ENCODE measurements at regions not wholly inside any gene's neighbourhood (a gene's known extent, or its start where the extent isn't known, plus 50 kb on each side); places are given as distances from the start of the nearest gene placed in this dataset.

DNA sequence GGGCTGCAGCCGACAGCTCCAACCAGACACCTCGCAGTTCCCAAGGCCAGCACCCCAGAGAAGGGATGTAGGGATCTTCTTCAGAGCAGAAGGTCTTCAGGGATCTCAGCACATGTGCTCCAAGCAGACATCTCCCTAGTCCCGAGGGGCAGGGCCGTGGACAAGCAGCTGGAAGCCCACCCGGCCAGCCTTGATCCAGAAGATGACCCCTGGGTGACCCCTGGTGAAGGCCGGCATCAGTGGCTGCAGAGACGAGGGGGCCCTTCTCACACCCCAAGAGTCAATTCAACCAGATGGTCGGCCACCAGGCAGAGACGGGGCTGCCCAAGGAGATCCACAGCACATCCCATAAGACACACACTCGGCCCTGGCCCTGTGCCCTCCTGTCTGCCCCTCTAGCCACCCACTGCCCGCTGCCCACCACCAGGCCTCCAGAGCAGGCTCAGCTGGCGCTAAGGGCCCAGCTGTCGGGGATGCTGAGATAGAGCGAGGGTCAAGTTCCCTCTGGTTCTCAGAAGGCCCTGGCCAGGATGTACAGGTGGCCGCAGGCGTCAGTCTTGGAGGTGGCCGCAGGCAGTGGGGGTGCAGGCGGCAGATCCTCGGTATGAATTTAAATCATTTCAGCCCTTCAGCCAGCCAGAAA, 168.3 kb downstream of the BRD1 start:
- no peak overlapping the region for H2AK5ac ChIP-seq (ENCODE audit: low read depth, low read length)
- ChIA-PET CTCF (no interaction called here), POLR2A (ENCODE audit: unreplicated experiment) (no interaction called here)
- TF ChIP-seq RFX5 (IDR thresholded peaks at IDR 0.05; ENCODE audit: low read depth, low read length), result no peak
- TF ChIP-seq RAD21 (IDR thresholded peaks at IDR 0.05; ENCODE audit: low read length), result no peak
- TF ChIP-seq MXI1 (IDR thresholded peaks at IDR 0.05; ENCODE audit: borderline replicate concordance, low read depth, low read length), result no peak
- no peak for TF ChIP-seq MAZ (IDR thresholded peaks at IDR 0.05; ENCODE audit: borderline replicate concordance, low read depth, low read length)
- TF ChIP-seq FOS (IDR thresholded peaks at IDR 0.05; ENCODE audit: low read depth, low read length), result no peak
- H3K27ac ChIP-seq (ENCODE audit: insufficient read depth, low read length), result no peak overlapping the region
- no peak overlapping the region for H3K4me3 ChIP-seq (ENCODE audit: insufficient read depth, low read depth, low read length)
- no peak overlapping the region for H3K9ac ChIP-seq (ENCODE audit: low read depth, low read length)
- DNase-seq, result no peak
- peaks cover 41% of the 10 kb centered on the region for H3K9me3 ChIP-seq (ENCODE audit: control insufficient read depth, insufficient read depth, low read length)
- no peak overlapping the region for H3K56ac ChIP-seq (ENCODE audit: extremely low read depth, insufficient read depth, low read length)
- no peak overlapping the region for H3K14ac ChIP-seq (replicated peaks; ENCODE audit: low read depth, low read length)
- no peaks in the 10 kb centered on the region for H3K79me1 ChIP-seq (ENCODE audit: low read depth in 1 of 2, low read length in 2 of 2)
- H2BK5ac ChIP-seq (ENCODE audit: low read depth, low read length, poor library complexity, severe bottlenecking), result no peak overlapping the region
- H3K23ac ChIP-seq (ENCODE audit: low read depth, low read length), result no peak overlapping the region
- H2BK120ac ChIP-seq (ENCODE audit: low read depth, low read length), result no peak overlapping the region
- no peak overlapping the region for H3K18ac ChIP-seq (ENCODE audit: low read depth, low read length)
- H2BK20ac ChIP-seq (ENCODE audit: low read depth, low read length), result no peak overlapping the region
- no peak overlapping the region for H3K4ac ChIP-seq (ENCODE audit: low read depth, low read length)
- dilution Hi-C loops (cut with HindIII; ENCODE audit: low sequenced_read_pairs, unreplicated experiment) (no loop called here), intact Hi-C loops (cut with micrococcal nuclease) (no loop called here), in situ Hi-C loops (cut with MboI; ENCODE audit: low sequenced_read_pairs) (no loop called here)
- no TSS peak for BruUV-seq (replicated peaks)
- no peak overlapping the region for H2BK15ac ChIP-seq (ENCODE audit: low read depth, low read length)
- no peak overlapping the region for H2AK9ac ChIP-seq (replicated peaks; ENCODE audit: low read depth, low read length, poor library complexity)
- H3K36me3 ChIP-seq (ENCODE audit: control insufficient read depth, insufficient read depth, low read length), result no peaks in the 10 kb centered on the region
- WGBS, 2 experiments (ENCODE audit: extremely low coverage in 2 of 2, insufficient read length in 1 of 2), result 33% methylated on average over 3 of the region's 19 CpGs; no CpG with 5 or more reads in 1 of the 2 experiments
- no peaks in the 10 kb centered on the region for H3K4me1 ChIP-seq (ENCODE audit: control insufficient read depth, insufficient read depth, low read length)
- no peak overlapping the region for H4K5ac ChIP-seq (ENCODE audit: low read depth, low read length)
- H2AFZ ChIP-seq (replicated peaks; ENCODE audit: low read length, poor library complexity), result no peak overlapping the region
- no peak overlapping the region for H4K91ac ChIP-seq (ENCODE audit: insufficient read depth, low read depth, low read length)
- no peak overlapping the region for H4K8ac ChIP-seq (ENCODE audit: low read depth in 2 of 2, low read length in 2 of 2)
- H4K20me1 ChIP-seq (ENCODE audit: insufficient read depth, low read length), result no peaks in the 10 kb centered on the region
- no peaks in the 10 kb centered on the region for H3K9me1 ChIP-seq (ENCODE audit: insufficient read depth, low read length)
- no peak overlapping the region for H3K4me2 ChIP-seq (ENCODE audit: low read depth, low read length)
- no peaks in the 10 kb centered on the region for H3K27me3 ChIP-seq (ENCODE audit: control insufficient read depth, insufficient read depth, low read length)
- ATAC-seq (ENCODE audit: low read depth), result no peak

Data from IMR-90 (cell line).